ENCODE measurements at regions not wholly inside any gene's neighbourhood (a gene's known extent, or its start where the extent isn't known, plus 50 kb on each side); places are given as distances from the start of the nearest gene placed in this dataset.
"Not testable (repeated sequence)": the region's sequence is repeated elsewhere in the genome, so short reads cannot be mapped to it uniquely, and the experiment has no call there.

DNA sequence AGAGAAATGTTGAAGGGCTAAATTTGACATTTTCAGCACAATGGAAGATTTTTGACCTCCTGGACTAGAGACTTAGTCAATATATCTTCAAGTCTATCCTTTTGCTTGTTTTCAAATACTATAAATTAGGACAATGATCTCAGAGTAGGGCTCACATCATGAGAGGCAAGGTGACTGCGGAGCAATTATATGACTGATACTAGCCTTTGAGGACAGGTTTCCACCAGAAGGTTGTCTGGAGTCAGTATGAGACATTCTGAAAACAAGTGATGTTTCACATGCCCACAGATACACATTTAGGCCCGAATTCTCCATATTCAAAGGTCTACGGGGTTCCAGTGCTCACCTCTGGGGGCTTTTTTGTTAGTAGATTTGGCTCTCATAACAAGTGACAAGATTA is 142.3 kb upstream of the SAMSN1 start:
- in situ Hi-C loops (cut with MboI; ENCODE audit: low sequenced_read_pairs): no loop called here

DNA sequence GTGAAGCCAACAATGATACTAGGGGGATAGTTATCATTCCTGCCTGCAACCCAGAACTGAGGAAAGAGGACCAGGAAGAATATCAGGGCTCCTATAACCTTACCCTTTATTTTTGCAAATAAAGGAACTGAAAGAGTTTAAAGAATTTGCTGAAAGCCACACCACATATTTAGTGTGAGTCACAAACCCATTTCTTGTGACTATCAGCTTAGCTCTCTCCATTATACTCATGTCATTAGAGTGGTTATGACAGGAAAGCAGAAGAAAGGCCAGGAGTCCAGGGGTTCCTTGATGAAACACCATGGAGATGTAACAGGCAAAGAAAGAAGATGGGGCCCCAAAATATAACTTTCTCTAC is 141.1 kb upstream of the SAMSN1 start:
- in situ Hi-C loops (cut with MboI; ENCODE audit: low sequenced_read_pairs): no loop called here

GRCh38 chr21:14686466-14687267 is 140.6 kb upstream of the SAMSN1 start:
- in situ Hi-C loops (cut with MboI; ENCODE audit: low sequenced_read_pairs): no loop called here

GRCh38 chr21:14685568-14685967 is 139.5 kb upstream of the SAMSN1 start:
- in situ Hi-C loops (cut with MboI; ENCODE audit: low sequenced_read_pairs): no loop called here

DNA sequence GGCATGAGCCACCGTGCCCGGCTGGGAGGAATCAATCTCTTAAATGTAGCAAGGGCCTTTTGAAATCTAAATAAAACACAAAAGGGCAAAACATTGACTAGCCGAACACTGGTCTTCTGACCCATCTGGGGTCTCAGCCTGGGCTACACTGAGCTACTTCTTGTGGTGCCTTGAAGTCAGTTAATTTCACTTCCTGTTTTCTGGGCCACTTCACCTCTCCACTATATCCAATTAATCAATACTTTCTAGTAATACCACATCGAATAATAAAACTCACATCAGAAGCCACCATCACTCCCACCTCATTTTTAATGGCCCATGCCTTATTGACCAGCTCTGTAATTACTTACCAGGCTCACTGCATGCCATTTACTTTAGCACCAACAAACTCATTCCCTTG is 138.0 kb upstream of the SAMSN1 start:
- in situ Hi-C loops (cut with MboI; ENCODE audit: low sequenced_read_pairs): no loop called here

- in situ Hi-C loops (cut with MboI; ENCODE audit: low sequenced_read_pairs): no loop called here
Measured at GRCh38 chr21:14683063-14683462, 136.9 kb upstream of the SAMSN1 start.

DNA sequence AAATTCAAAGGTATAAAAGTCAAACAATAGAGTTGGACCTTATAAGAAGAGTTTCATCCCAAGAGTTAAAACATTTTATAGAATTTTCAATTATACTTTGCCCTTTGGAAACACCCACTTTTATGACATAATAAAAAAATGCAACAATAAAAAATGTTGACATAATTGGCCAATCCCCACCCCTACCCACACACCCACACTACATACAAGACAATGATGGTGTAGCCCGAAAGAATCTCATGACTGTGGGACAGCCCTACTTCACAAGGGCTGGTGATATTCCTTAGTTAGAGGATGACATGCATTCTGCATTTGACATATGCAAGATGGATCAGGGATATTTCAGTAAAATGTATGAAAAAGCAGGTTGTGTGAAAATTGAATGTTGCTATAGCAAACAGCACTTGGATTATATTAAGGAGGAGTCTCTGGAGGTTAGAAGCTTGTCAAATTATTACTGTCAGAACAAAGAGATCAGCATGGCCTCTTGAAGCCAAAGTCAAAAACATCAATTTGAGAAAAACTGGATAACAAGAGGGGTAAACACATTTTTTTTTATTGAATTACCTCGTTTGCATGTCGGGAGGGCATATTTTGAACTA is 133.0 kb upstream of the SAMSN1 start:
- in situ Hi-C loops (cut with MboI; ENCODE audit: low sequenced_read_pairs): no loop called here

DNA sequence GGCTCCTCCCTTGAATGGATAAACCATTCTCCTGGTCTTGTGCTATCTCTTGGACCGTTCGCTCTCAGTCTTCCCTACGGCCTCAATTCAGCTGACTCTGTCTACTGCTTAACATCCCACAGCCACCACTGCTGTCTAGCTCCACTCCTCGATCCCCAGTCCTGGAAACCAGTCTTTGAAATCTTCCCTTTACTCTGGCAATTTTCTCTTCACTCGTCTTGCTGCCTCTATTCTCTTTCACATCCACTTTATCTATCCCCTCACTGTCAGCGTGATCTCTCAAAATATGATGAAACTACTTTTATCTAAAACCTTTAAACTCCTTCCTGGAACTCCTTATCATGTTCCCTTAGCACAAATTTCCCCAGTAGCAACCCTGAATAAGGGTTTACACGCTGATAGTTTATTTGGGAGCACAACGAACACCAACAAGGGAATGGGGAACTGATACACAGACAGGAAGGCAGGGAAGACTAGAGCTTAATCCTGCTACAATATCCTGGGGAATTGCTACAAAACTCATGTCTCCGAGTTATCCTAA is 131.6 kb upstream of the SAMSN1 start:
- in situ Hi-C loops (cut with MboI; ENCODE audit: low sequenced_read_pairs): no loop called here

GRCh38 chr21:14677013-14677412 is 130.9 kb upstream of the SAMSN1 start:
- in situ Hi-C loops (cut with MboI; ENCODE audit: low sequenced_read_pairs): no loop called here

DNA sequence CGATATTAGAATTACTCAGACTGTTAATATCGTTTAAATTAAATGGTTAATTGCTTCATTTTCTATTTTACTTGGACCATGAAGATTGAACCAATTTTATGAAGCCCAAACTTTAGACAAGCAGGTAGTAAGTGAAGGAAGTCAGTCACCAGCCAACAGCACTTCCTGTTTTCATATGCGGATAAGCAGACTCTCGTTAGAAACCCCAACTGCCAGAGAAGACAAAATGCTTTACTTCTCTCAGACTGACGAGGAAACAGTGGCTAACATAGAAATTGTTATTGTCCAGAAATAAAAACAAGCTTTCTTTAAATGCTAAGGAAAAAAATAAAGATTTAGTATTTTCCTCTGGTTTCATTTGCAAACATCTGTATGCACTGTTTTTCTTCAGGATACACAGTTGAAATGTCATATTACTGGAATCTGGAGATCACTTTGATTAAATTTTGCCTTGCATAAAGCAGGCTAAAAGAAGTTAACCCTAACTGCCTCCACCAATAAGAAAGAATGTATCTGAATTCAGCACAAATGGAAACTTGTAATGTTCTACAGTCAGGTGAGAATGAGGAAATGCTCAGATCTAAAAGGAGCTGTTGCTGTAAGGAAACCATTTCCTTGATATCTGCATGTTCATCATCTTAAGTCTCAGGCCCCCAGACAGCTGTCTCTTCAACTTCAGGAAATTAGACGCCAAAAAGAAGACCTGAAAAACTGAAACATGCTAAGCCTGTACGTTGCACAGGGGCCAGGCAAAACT is 129.8 kb upstream of the SAMSN1 start:
- in situ Hi-C loops (cut with MboI; ENCODE audit: low sequenced_read_pairs): no loop called here

- in situ Hi-C loops (cut with MboI; ENCODE audit: low sequenced_read_pairs): no loop called here
Measured at GRCh38 chr21:14673649-14674048, 127.5 kb upstream of the SAMSN1 start.

GRCh38 chr21:14672466-14672865 is 126.4 kb upstream of the SAMSN1 start:
- in situ Hi-C loops (cut with MboI; ENCODE audit: low sequenced_read_pairs): no loop called here

GRCh38 chr21:14670409-14670808 is 124.3 kb upstream of the SAMSN1 start:
- in situ Hi-C loops (cut with MboI; ENCODE audit: low sequenced_read_pairs): no loop called here

DNA sequence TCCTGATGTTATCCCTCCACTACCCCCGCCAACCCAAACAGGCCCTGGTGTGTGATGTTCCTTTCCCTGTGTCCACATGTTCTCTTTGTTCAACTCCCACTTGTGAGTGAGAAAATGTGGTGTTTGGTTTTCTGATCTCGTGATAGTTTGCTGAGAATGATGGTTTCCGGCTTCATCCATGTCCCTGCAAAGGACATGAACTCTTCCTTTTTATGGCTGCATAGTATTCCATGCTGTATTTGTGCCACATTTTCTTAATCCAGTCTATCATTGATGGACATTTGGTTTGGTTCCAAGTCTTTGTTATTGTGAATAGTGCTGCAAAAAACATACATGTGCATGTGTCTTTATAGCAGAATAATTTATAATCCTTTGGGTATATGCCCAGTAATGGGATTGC is 123.0 kb upstream of the SAMSN1 start:
- in situ Hi-C loops (cut with MboI; ENCODE audit: low sequenced_read_pairs): not testable (repeated sequence)

DNA sequence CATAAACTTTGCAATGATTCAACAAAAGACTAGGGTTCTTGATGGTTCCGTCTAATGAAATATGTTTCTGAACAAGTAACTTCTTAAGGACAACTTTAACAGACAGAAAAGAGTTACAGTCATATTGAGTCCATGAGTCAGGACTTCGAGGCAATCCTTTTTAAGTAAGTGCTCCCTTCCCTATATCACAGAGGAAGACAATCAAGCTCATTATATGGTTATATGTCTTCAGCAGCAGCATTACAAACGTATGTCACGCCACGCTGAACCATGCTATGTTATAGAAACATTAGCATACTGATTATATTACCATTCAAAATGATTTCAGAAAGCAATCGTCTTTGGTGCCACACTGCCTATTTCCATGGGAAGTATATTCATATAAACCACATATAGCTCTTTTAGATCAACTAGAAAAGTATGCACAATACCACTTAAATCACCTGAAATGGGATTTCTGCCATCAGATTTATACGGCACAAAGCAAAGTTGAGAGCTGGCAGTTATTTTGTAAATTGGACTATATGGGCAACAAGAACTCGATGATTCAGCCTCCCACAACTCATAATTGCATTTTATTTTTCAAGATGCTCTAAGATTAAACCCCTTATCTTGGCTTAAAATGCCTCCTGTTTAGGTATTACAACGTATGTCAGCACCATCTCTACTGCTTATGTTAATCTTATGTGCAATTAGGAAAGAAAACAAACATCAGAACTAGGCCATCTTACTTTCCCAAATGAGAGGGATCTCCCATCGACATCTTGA is 111.3 kb upstream of the SAMSN1 start:
- in situ Hi-C loops (cut with MboI; ENCODE audit: low sequenced_read_pairs): no loop called here

GRCh38 chr21:14646893-14647292 is 100.8 kb upstream of the SAMSN1 start:
- in situ Hi-C loops (cut with MboI; ENCODE audit: low sequenced_read_pairs): no loop called here

DNA sequence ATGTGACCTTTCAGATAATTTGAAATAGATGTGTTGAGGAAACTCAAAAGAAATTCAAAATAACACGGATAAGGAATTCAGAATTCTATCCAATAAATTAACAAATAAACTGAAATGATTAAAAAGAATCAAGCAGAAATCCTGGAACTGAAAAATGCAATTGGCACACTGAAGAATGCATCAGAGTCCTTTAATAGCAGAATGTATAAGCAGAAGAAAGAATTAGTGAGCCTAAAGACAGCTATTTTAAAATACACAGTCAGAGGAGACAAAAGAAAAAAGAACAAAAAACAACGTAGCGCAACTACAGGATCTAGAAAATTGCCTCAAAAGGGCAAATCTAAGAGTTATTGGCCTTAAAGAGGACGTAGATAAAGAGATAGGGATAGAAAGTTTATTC is 99.6 kb upstream of the SAMSN1 start:
- in situ Hi-C loops (cut with MboI; ENCODE audit: low sequenced_read_pairs): no loop called here

- in situ Hi-C loops (cut with MboI; ENCODE audit: low sequenced_read_pairs): no loop called here
Measured at GRCh38 chr21:14632359-14632758, 86.2 kb upstream of the SAMSN1 start.

DNA sequence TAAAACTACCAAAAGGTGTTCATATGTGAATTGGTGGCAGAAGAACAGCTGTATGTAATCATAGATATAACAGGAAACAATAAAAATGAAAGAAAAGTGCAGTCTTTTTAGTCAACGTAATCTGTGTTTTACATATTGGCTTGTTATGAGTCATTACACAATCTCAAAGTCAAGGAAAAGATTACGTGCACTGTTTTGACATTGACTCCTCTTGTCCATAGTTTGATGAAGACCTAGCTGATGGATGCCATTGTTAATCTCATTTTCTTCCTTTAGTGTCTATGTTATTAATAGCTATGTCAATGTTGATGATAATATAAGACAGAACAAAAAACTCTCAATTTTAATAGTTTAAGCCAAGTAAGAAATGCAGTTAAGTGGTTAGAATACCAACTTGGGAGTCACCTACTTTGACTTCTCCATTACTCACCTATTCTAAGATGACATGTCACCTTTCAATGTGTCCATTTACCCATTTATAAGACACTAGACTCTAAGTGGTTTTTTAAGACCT is 84.5 kb upstream of the SAMSN1 start:
- in situ Hi-C loops (cut with MboI; ENCODE audit: low sequenced_read_pairs): no loop called here

DNA sequence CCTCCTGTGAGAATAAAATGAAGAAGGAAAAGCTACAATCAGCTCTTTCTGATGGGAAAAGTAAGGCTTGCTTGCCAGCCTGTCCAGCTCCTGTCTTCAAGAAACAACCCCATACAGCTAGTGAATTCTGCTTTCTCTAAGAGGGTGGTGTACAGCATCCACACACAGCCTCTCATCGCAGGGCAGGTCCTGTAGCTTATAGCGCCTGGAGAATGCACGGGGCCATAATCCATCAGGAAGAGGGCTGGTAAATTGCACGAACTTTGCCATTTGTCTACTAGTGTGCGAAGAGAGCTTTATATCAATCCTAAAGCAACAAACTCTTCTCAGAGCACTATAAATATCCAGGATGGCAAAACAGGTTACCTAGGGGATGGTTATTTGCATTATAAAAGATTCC is 83.3 kb upstream of the SAMSN1 start:
- in situ Hi-C loops (cut with MboI; ENCODE audit: low sequenced_read_pairs): no loop called here

- in situ Hi-C loops (cut with MboI; ENCODE audit: low sequenced_read_pairs): not testable (repeated sequence)
Measured at GRCh38 chr21:14623079-14623478, 77.0 kb upstream of the SAMSN1 start.
